ENCODE measurements at regions not wholly inside any gene's neighbourhood (a gene's known extent, or its start where the extent isn't known, plus 50 kb on each side); places are given as distances from the start of the nearest gene placed in this dataset.
"Not testable (repeated sequence)": the region's sequence is repeated elsewhere in the genome, so short reads cannot be mapped to it uniquely, and the experiment has no call there.

DNA sequence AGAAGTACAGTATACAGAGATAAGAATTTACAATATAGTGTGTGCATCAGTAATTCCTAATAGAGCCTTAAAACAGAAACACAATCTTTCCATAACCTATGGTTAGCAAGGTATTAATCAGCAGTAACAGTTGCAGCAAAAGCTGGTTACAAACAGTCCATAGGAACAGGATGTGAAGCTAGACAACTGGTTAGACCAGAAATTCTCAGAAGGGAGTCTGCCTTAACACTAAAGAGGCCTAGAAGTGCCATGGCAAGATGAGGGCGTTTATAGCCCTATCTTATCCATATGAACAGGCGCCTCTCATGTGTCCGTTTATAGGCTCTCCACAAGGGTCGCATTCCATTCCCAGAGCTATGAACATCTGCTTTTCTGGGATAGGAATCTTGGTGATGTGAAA is 450.1 kb downstream of the C12orf50 start:
- not testable (repeated sequence) for H3K4me1 ChIP-seq (ENCODE audit: insufficient read depth, low read length); H3K9ac ChIP-seq (ENCODE audit: low read depth, low read length); H3K36me3 ChIP-seq (ENCODE audit: insufficient read depth, low read length); H3K9me3 ChIP-seq (ENCODE audit: control insufficient read depth, insufficient read depth, low read length)

GRCh38 chr12:87575906-87576305 is 453.3 kb downstream of the C12orf50 start:
- H3K9ac ChIP-seq (ENCODE audit: low read depth, low read length): no peak overlapping the region
- no peaks in the 10 kb centered on the region for H3K36me3 ChIP-seq (ENCODE audit: insufficient read depth, low read length)
- no peaks in the 10 kb centered on the region for H3K4me1 ChIP-seq (ENCODE audit: insufficient read depth, low read length)
- no peaks in the 10 kb centered on the region for H3K9me3 ChIP-seq (ENCODE audit: control insufficient read depth, insufficient read depth, low read length)

DNA sequence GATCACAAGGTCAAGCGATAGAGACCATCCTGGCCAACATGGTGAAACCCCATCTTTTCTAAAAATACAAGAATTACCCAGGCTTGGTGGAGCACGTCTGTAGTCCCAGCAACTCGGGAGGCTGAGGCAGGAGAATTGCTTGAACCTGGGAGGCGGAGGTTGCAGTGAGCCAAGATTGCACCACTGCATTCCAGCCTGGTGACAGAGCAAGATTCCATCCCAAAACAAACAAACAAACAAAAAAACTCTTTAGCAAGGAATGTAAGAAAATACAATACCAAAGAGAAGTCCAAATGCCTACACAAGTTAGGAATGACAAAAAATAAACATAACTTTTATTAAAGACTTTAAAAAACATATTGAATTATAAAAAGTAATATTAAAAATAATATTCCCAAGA is 462.3 kb downstream of the C12orf50 start:
- peaks cover 11% of the 10 kb centered on the region for H3K9me3 ChIP-seq (ENCODE audit: control insufficient read depth, insufficient read depth, low read length)
- H3K36me3 ChIP-seq (ENCODE audit: insufficient read depth, low read length); H3K4me1 ChIP-seq (ENCODE audit: insufficient read depth, low read length); H3K9ac ChIP-seq (ENCODE audit: low read depth, low read length): not testable (repeated sequence)

- Histone ChIP-seq H3K36me3 (ENCODE audit: insufficient read depth, low read length) (no peaks in the 10 kb centered on the region), H3K4me1 (ENCODE audit: insufficient read depth, low read length) (no peaks in the 10 kb centered on the region), H3K9me3 (ENCODE audit: control insufficient read depth, insufficient read depth, low read length) (no peaks in the 10 kb centered on the region), H3K9ac (ENCODE audit: low read depth, low read length) (no peak overlapping the region)
Measured at GRCh38 chr12:87556985-87557384, 472.2 kb downstream of the C12orf50 start.

DNA sequence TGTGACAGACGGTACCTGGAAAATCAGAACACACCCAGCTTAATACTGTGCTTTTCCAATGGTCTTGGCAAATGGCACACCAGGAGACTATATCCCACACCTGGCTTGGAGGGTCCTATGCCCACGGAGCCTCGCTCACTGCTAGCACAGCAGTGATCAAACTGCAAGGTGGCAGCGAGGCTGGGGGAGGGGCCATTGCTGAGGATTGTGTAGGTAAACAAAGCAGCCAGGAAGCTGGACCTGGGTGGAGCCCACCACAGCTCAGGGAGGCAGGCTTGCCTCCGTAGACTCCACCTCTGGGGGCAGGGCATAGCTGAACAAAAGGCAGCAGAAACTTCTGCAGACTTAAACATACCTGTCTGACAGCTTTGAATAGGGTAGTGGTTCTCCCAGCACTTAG is 498.0 kb downstream of the C12orf50 start:
- not testable (repeated sequence) for H3K36me3 ChIP-seq (ENCODE audit: insufficient read depth, low read length)

DNA sequence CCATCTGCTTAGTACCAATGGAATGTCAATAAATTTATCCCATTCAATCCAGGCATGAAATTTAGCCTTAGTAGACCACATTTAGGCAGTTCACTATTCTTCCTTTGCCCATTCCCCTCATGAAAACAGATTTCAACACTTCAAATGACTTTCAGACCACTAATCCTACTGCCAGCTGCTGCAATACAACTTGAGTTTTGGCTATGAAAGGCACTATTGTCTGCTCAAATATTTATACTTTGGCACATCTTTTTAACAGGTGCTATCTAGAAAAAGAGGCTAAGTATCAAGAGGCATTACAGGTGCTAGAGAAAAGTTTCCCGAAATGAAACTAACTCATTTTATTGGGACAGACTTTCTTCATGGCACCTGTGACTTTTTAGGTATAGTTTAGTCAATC is 499.8 kb downstream of the C12orf50 start:
- Histone ChIP-seq H3K9ac (ENCODE audit: low read depth, low read length) (no peak overlapping the region), H3K4me1 (ENCODE audit: insufficient read depth, low read length) (no peaks in the 10 kb centered on the region), H3K9me3 (ENCODE audit: control insufficient read depth, insufficient read depth, low read length) (no peaks in the 10 kb centered on the region), H3K36me3 (ENCODE audit: insufficient read depth, low read length) (no peaks in the 10 kb centered on the region)

More for the DNA sequence above, 498.0 kb downstream of the C12orf50 start:
- not testable (repeated sequence) for H3K9ac ChIP-seq (ENCODE audit: low read depth, low read length); H3K4me1 ChIP-seq (ENCODE audit: insufficient read depth, low read length); H3K9me3 ChIP-seq (ENCODE audit: control insufficient read depth, insufficient read depth, low read length)

DNA sequence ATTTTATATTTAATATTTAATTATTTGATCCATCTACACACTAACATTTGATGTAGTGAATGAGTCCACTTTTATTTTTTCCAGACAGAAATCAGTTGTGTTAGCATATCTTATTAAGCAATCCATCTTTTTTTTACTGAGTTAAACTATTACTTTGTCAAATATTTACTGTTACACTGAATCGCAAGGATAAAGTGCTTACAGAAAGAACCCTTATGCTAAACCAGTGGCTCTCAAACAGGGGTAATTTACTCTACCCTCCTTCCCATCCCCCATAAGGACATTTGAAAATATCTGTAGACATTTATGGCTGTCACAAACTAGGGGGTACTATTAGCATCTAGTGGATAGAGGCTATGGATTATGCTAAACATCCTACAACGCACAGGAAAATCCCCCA is 508.2 kb downstream of the C12orf50 start:
- H3K36me3 ChIP-seq (ENCODE audit: insufficient read depth, low read length): no peaks in the 10 kb centered on the region
- H3K9ac ChIP-seq (ENCODE audit: low read depth, low read length): no peak overlapping the region
- no peaks in the 10 kb centered on the region for H3K4me1 ChIP-seq (ENCODE audit: insufficient read depth, low read length)
- H3K9me3 ChIP-seq (ENCODE audit: control insufficient read depth, insufficient read depth, low read length): no peaks in the 10 kb centered on the region

DNA sequence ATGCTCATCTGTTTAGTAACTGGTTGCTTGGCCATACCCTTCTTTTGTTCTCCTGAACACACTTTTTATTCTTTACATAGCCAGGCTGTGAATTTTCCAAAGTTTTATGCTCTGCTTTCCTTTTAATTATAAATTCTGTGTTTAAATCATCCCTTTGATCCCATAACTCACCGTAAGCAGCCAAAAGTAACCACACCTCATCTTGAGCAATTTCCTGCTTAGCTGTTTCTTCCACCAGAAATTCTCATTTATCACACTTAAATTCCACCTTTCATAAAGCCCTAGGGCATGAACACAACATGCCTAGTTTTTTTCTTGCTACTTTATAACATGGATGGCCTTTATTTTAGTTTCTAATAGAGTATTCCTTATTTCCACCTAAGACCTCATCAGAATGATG is 510.7 kb downstream of the C12orf50 start:
- Histone ChIP-seq H3K4me1 (ENCODE audit: insufficient read depth, low read length) (peaks cover 2% of the 10 kb centered on the region), H3K9ac (ENCODE audit: low read depth, low read length) (no peak overlapping the region), H3K9me3 (ENCODE audit: control insufficient read depth, insufficient read depth, low read length) (no peaks in the 10 kb centered on the region), H3K36me3 (ENCODE audit: insufficient read depth, low read length) (no peaks in the 10 kb centered on the region)

DNA sequence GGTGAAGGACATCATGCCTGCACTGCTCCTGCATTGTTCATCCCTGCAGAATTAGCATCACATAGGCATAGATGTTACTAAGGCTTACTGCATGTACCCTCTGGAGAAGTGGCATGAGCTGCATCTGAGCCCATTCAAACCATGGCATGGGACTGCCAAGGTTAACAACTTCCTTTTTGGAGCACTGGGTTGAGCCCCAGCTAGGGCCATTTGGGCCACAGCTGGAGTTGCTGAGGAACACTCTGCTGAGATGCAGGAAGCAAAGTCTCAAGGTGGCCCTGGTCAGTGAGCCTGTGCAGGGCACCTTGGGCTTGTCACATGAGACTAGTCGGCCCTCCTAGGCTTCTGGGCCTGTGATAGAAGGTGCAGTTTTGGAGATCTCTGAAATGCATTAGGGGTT is 511.2 kb downstream of the C12orf50 start:
- Histone ChIP-seq H3K36me3 (ENCODE audit: insufficient read depth, low read length) (no peaks in the 10 kb centered on the region), H3K9me3 (ENCODE audit: control insufficient read depth, insufficient read depth, low read length) (no peaks in the 10 kb centered on the region), H3K4me1 (ENCODE audit: insufficient read depth, low read length) (peaks cover 5% of the 10 kb centered on the region), H3K9ac (ENCODE audit: low read depth, low read length) (no peak overlapping the region)

GRCh38 chr12:87513536-87514280 is 515.5 kb downstream of the C12orf50 start:
- no peaks in the 10 kb centered on the region for H3K9me3 ChIP-seq (ENCODE audit: control insufficient read depth, insufficient read depth, low read length)

DNA sequence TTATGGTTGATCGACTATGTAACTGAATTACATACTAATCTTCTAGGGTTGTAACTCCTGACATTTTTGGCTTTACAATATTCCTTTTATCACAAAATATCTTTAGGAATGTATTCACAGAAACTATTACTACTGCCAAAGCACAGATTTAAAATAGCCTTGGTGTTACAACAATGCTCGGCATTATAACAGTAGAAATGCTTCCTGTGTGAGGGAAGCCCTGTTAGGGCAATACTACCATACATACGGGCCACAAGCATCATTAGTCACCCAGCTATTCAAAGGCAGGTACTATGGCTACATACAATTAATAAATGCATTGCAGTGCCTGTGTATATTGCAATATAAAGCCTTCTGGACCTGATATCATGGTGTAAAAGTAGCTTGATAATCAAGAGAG is 517.8 kb downstream of the C12orf50 start:
- Histone ChIP-seq H3K9me3 (ENCODE audit: control insufficient read depth, insufficient read depth, low read length) (no peaks in the 10 kb centered on the region), H3K9ac (ENCODE audit: low read depth, low read length) (no peak overlapping the region), H3K36me3 (ENCODE audit: insufficient read depth, low read length) (no peaks in the 10 kb centered on the region), H3K4me1 (ENCODE audit: insufficient read depth, low read length) (peaks cover 7% of the 10 kb centered on the region)

More at GRCh38 chr12:87513536-87514280, 515.5 kb downstream of the C12orf50 start:
- peaks cover 7% of the 10 kb centered on the region for H3K4me1 ChIP-seq (ENCODE audit: insufficient read depth, low read length)
- H3K9ac ChIP-seq (ENCODE audit: low read depth, low read length): no peak overlapping the region
- H3K36me3 ChIP-seq (ENCODE audit: insufficient read depth, low read length): no peaks in the 10 kb centered on the region

DNA sequence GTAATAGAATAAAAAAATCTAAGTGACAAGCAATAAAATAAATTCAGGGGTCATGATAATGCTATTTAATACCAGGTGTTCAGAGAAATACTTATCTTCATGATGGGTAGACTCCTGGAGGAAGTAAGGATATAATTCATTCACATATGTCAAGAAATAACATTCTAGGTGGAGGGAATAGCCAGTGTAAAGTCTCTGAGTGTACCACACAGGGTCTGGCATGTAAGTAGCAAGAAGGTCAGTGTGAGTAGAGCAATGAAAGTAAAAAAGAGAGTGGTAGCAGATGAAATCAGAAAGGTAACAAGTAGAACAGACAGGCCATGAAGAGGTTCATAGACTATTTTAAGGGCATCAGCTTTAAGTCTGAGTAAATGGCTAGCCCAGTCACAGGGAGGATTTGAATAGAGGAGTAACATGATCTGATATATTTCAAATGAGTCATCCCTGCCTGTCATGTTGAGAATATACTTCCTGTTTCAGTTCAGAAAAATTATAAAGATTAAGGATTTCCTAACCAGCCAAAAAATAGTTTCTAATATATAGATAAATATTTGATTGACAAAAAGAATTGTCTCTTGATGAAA is 519.9 kb downstream of the C12orf50 start:
- H3K9me3 ChIP-seq (ENCODE audit: control insufficient read depth, insufficient read depth, low read length): no peaks in the 10 kb centered on the region
- H3K36me3 ChIP-seq (ENCODE audit: insufficient read depth, low read length): no peaks in the 10 kb centered on the region
- H3K4me1 ChIP-seq (ENCODE audit: insufficient read depth, low read length): peaks cover 7% of the 10 kb centered on the region
- H3K9ac ChIP-seq (ENCODE audit: low read depth, low read length): no peak overlapping the region

DNA sequence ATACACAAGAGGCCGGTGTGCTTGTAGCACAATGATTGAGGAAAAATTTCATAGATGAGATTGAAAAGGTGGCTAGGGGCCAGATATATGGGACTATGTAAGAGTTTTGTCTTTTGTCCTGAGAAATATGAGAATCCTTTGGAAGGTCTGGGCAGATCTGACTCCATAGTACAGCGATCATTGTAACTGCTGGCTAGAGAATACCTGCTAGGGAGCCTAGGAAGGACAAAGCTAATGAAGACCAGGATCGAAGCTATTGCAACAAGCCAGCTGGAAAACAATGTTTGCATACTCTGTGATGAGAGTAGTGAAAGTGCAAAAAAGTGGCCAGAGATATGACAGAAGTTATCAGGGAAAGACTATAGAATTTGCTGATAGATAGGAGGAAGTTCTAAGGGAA is 537.6 kb downstream of the C12orf50 start:
- Histone ChIP-seq H3K9ac (ENCODE audit: low read depth, low read length) (no peak overlapping the region), H3K9me3 (ENCODE audit: control insufficient read depth, insufficient read depth, low read length) (no peaks in the 10 kb centered on the region), H3K4me1 (ENCODE audit: insufficient read depth, low read length) (no peaks in the 10 kb centered on the region), H3K36me3 (ENCODE audit: insufficient read depth, low read length) (no peaks in the 10 kb centered on the region)

GRCh38 chr12:87491089-87491488 is 538.1 kb downstream of the C12orf50 start:
- Histone ChIP-seq H3K9me3 (ENCODE audit: control insufficient read depth, insufficient read depth, low read length) (no peaks in the 10 kb centered on the region), H3K4me1 (ENCODE audit: insufficient read depth, low read length) (no peaks in the 10 kb centered on the region), H3K36me3 (ENCODE audit: insufficient read depth, low read length) (no peaks in the 10 kb centered on the region), H3K9ac (ENCODE audit: low read depth, low read length) (no peak overlapping the region)

GRCh38 chr12:87469295-87469694 is 559.9 kb downstream of the C12orf50 start:
- Histone ChIP-seq H3K9ac (ENCODE audit: low read depth, low read length) (no peak overlapping the region), H3K4me1 (ENCODE audit: insufficient read depth, low read length) (peaks cover 19% of the 10 kb centered on the region), H3K36me3 (ENCODE audit: insufficient read depth, low read length) (no peaks in the 10 kb centered on the region), H3K9me3 (ENCODE audit: control insufficient read depth, insufficient read depth, low read length) (no peaks in the 10 kb centered on the region)

Measured in ES-I3 (cell line).